GM19351 (cell line): ENCODE measurements at regions not wholly inside any gene's neighbourhood (a gene's known extent, or its start where the extent isn't known, plus 50 kb on each side); places are given as distances from the start of the nearest gene placed in this dataset.

Source experiments
- ATAC-seq: cut with Tn5 transposase; IDR thresholded peaks from one replicate; pipeline ENCODE4 v1.9.1; 2021; ENCODE audit warnings: mild to moderate bottlenecking, moderate library complexity; ENCODE audit not compliant: unreplicated experiment

DNA sequence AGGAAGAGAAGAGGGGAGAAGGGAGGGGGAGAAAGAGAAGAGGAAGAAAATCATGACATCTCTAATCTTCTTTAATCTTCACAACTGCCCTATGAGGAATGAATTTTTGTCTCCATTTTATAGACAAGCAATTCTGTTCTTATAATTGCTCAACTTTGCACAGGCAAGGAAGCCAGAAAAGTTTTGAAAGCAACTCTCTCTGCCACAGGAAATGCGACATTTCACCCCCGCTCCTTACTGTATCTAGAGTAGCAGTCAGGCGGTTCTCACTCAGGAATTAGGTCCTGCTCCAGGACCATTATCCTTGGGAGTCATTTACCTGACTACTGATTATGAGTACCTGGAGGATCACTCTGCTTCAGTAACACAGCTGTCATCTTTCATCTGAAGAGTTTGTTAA, 69.2 kb upstream of the FAM9A start:
- no peak for ATAC-seq

DNA sequence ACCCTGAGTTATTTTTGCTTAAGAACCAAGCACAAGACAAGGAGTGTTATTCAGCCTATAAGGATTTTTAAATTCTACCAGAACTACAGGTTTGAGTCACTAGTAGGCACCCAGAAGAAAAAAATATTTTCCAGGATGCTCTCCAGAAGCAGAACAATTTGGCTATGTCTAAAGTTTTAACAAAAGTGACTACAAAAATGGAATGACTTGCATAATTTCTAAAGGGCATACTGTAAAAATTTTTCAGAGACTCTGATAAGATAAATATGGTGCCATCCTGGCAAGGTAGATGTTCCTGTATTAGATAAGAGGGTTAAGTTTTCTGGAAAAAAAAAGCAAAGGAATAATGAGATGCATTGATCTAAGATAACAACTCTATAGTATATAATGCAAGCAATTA, 68.6 kb upstream of the FAM9A start:
- ATAC-seq, result no peak

DNA sequence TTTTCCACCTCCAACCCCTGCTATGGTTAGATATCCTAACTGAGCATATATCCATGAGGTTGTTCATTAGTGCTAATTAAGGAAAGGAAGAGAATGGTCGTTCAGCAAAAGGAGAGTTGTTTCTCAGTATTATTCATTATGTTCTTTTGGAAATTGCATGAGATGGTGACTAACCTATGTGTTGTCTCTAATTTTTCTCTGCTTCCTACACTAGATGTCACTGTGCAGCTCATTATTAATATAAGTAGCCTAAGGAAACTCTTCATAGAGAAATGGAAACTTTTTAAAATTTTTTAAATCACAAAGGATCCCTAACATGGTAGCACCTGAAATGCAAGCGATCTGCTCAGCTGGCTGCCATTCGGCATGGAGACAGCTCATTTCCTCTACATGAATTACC, 67.7 kb upstream of the FAM9A start:
- ATAC-seq, result no peak

DNA sequence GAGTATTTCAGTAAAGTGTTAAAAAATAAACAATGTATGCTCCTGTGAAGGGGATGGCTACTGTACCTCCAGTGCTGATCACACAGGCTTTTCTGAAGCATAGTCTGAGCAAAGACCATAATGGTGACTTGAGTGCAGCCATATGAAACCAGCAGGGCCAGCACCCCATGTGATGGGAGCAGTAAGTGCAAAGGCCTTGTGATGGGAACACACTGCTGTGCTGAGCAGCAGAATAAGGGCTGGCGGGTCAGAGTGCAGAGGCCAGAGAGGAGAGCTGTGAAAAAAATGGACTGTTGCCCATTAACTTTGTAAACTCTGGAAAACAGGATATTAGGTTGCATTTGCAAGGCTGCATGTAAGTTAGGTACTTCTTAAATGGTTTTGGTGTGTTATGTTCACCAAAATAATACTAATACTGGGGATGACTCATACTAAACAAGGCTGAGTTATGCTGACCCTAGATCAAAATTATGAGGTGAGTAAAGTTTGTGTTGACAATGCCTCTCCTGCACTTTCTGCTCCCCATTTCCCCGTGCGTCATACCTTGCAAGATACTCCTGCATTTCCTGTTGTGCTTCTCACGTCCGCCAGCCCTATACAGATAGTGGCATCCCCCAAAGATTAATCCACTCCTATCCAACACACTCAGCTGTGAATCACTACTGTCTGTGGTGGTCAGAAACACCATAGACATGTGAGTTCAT, 67.0 kb upstream of the FAM9A start:
- no peak for ATAC-seq

DNA sequence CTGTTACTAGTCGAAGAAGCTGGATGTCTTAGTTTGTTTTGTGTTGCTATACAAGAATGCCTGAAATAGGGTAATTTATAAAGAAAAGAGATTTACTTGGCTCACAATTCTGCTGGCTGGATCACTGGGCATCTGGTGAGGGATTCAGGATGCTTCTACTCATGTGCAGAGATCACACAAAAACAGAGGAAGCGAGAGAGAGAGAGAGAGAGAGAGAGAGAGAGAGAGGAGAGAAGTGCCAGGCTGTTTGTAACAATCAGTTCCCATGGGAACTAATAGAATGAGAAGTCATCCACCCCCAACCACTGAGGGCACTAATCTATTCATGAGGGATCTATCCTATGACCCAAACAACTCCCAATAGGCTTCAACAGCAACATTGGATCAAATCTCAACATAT, 66.2 kb upstream of the FAM9A start:
- no peak for ATAC-seq

DNA sequence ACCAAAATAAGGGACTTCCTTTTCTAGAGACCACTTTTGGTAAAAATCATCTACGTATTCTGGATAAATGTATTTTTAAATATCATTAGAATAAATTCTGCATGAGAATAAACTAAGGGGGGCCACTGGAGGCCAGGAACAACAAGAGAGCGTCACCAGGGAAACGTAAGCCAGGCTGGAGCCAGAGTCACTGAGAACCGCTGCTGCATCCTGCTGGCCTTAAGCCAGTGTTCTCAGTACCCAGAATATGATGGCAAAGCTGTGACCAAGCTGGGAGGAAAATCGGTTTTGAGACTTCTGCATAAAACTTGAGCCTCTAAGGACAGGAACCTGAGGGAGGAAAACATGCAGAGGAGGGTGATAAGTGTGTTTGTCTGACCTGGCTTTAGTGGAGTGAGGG, 63.0 kb upstream of the FAM9A start:
- no peak for ATAC-seq

DNA sequence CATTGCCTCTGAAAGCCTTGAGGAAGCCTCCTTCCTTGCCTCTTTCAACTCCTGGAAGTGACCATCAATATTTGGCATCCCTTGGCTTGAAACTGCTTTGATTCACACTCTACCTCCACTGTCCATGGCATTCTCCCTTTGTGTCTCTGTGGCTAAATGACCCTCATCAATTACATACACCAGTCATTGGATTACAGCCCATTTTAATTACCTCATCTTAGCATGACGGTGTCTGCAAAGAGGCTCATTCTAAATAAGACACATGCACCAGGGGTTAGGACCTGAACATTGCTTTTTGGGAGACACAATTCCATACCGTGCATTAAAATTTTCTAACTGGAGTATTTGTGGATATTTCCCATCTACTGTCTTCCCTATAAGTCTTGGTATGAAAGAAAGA, 60.7 kb upstream of the FAM9A start:
- ATAC-seq, result no peak

DNA sequence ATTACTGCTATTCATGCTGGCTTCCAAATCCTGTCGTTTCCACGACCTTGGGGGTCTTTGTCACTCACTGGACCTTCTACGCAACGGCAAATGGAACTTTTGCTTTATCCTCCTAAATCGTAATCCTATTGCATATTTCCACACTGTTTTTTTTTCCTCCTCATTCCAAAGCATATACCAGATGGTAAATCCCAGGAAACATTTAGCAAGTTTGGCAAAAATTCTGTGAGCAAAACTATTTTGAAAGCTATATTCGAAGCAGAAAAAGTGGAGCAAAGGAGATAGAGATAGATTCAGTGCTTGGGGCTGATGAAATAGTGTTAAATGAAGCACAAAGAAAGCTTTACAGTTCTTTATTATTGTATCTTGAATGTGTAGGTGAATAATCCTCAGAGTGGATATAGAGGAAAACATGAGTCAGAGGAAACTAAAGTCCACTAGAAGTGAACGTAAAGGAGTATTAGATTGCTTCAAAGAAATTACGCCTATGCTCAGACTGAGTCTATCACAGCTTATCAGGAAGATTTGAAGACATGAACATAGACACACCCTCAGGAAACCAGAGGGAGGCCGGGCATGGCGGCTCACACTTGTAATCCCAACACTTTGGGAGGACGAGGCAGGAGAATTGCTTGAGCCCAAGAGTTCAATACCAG, 50.2 kb upstream of the FAM9A start:
- ATAC-seq, result no peak
